GM21526 (cell line): ENCODE measurements at regions not wholly inside any gene's neighbourhood (a gene's known extent, or its start where the extent isn't known, plus 50 kb on each side); places are given as distances from the start of the nearest gene placed in this dataset.

ENCODE experiments used
- ATAC-seq: cut with Tn5 transposase; IDR thresholded peaks from one replicate; pipeline ENCODE4 v1.9.1; 2021; ENCODE audit warnings: moderate library complexity; ENCODE audit not compliant: unreplicated experiment, low FRiP score

GRCh38 chr14:56875104-56875675 lies 64.9 kb upstream of the OTX2 start:
- no peak for ATAC-seq

GRCh38 chr14:56874375-56874774 lies 64.1 kb upstream of the OTX2 start:
- ATAC-seq = no peak

- no peak for ATAC-seq
Observed at GRCh38 chr14:56870336-56870735, 60.1 kb upstream of the OTX2 start.

- no peak for ATAC-seq
Observed at GRCh38 chr14:56868660-56869059, 58.4 kb upstream of the OTX2 start.

- no peak for ATAC-seq
Observed at GRCh38 chr14:56862836-56863235, 52.6 kb upstream of the OTX2 start.

GRCh38 chr14:56860441-56860840 lies 50.2 kb upstream of the OTX2 start:
- no peak for ATAC-seq
